ENCODE measurements at regions not wholly inside any gene's neighbourhood (a gene's known extent, or its start where the extent isn't known, plus 50 kb on each side); places are given as distances from the start of the nearest gene placed in this dataset.
"Not testable (repeated sequence)": the region's sequence is repeated elsewhere in the genome, so short reads cannot be mapped to it uniquely, and the experiment has no call there.

DNA sequence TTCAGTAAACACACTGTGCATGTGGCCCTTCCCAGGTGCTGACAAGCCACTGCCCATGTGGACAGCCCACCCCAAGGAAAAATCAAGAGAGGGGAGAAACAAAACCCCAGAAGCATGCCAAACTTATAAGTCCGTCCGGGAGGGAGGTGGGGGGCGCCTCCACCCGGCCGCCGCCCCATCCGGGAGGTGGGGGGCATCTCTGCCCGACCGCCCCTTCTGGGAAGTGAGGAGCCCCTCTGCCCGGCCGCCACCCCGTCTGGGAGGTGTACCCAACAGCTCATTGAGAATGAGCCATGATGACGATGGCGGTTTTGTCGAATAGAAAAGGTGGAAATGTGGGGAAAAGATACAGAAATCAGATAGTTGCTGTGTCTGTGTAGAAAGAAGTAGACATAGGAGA is 53.8 kb upstream of the C2CD4B start:
- DNase-seq (ENCODE audit: extremely low read depth, low read depth, low spot score) = no peak

DNA sequence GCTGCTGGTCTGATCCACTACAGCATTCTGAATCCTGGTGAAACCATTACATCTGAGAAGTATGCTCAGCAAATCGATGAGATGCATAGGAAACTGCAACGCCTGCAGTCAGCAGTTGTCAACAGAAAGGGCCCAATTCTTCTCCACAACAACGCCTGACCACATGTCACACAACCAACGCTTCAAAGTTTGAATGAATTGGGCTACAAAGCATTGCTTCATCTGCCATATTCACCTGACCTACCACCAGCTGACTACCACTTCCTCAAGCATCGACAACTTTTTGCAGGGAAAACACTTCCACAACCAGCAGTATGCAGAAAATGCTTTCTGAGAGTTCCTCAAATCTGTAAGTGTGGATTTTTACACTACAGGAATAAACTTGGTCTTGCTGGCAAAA is 54.7 kb upstream of the C2CD4B start:
- DNase-seq (ENCODE audit: extremely low read depth, low read depth, low spot score) = no peak

DNA sequence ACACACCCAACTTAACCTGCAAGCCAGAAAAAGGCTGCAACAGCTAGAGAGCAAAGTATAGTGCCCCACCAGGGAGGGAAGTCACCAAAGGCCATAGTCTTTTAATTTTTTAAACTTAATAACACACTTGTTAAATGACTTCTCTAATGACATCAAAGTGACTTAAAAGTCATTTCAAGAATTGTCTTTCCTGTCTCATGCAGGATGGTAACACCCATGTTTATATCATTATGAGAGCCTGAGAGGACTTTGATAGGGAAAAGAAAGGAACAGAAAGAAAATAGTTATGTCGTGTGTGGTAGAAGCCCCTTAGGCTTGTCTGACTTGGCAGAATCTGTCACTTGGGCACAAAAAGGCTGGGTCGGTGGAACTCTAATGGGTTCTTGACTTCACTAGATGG is 57.9 kb upstream of the C2CD4B start:
- DNase-seq (ENCODE audit: extremely low read depth, low read depth, low spot score) = no peak

GRCh38 chr15:62228604-62229003 is 63.5 kb upstream of the C2CD4B start:
- no peak for DNase-seq (ENCODE audit: extremely low read depth, low read depth, low spot score)

GRCh38 chr15:62231856-62232255 is 66.8 kb upstream of the C2CD4B start:
- DNase-seq (ENCODE audit: extremely low read depth, low read depth, low spot score) = no peak

GRCh38 chr15:62240121-62241096 is 75.3 kb upstream of the C2CD4B start:
- DNase-seq (ENCODE audit: extremely low read depth, low read depth, low spot score) = no peak

GRCh38 chr15:62241135-62241770 is 76.2 kb upstream of the C2CD4B start:
- no peak for DNase-seq (ENCODE audit: extremely low read depth, low read depth, low spot score)

DNA sequence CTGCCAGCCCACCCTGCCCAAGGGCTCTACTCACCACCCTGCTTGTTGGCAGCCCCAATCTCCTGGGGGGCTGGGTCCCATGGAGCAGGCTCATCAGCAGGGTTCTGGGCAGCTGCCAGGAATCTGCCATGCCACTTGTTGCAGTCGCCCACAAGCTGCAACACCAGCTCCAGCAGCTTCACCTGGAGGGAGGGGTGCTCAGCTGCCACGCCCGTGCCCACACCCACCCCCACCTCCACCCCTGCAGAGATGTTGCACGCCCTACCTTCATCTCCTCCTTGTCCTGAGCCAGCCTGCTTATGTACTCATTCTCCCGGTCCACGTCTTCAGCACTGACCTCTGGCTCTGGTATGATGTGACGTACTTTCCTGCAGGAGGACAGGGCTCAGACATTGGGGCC is 77.9 kb upstream of the C2CD4B start:
- no peak for DNase-seq (ENCODE audit: extremely low read depth, low read depth, low spot score)

DNA sequence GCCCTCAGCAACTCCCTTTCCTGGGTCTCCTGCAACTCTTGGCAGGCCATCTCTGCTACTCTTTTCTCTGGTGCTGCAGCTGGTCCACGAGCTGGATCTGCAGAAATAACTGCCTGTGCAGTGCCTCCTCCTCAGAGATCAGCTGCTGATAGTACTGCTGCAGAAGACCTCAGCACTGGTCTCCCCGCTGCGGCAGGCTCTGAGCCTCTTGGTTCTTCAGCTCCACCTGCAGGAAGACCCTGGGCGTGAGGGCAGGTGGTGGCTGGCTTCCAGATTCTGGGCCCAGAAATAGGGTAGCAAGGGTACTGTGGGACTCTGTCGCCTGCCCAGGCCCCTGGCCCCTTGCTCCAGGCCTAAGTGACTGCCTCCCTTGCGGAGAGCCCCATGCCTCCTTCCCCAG is 79.7 kb upstream of the C2CD4B start:
- no peak for DNase-seq (ENCODE audit: extremely low read depth, low read depth, low spot score)

GRCh38 chr15:62248277-62248984 is 83.3 kb upstream of the C2CD4B start:
- DNase-seq (ENCODE audit: extremely low read depth, low read depth, low spot score) = no peak

GRCh38 chr15:62249501-62249900 is 84.4 kb upstream of the C2CD4B start:
- DNase-seq (ENCODE audit: extremely low read depth, low read depth, low spot score) = no peak

DNA sequence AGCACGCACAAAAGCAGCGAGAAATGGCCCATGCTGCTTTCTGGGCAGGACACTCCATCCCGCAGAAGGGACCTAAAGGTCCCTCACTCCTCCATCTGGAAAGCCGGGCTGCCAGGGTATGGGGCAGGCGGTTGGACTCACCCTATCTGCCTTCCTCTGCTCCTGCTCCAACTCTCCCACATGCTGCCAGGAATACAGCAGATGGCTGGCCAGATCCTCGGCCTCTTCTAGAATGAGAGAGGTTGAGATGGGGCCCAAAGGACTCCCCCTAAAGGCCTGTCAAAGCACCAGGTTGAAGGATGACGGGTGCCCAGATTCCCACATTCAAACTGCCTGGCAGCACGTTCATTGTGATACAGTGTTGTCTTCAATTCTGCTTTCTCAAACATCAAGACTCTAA is 85.1 kb upstream of the C2CD4B start:
- DNase-seq (ENCODE audit: extremely low read depth, low read depth, low spot score) = no peak

GRCh38 chr15:62250978-62251377 is 85.9 kb upstream of the C2CD4B start:
- no peak for DNase-seq (ENCODE audit: extremely low read depth, low read depth, low spot score)

DNA sequence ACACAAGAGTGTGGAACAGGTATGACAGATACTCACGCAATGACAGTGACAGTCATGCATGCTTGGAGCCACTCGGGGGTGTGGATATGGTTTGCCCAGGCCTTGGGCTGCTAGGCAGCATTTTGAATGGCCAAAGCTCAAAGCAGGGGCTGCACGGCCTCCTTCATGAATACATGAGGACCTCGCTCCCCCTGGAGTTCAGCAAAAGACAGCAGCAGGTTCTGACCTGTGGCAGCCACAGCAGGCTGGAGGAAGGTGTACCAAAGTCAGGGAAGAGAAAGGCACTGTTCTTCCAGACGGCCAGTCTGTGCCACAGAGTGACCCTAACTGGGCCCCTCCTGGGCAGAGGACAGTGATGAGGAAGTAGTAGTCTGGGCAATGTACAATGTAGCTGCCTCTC is 88.2 kb upstream of the C2CD4B start:
- DNase-seq (ENCODE audit: extremely low read depth, low read depth, low spot score) = no peak

- DNase-seq (ENCODE audit: extremely low read depth, low read depth, low spot score) = peak; percentile 37
Observed at GRCh38 chr15:62254137-62254934, 89.3 kb upstream of the C2CD4B start.

- DNase-seq (ENCODE audit: extremely low read depth, low read depth, low spot score) = not testable (repeated sequence)
Observed at GRCh38 chr15:62256430-62256829, 91.3 kb upstream of the C2CD4B start.

DNA sequence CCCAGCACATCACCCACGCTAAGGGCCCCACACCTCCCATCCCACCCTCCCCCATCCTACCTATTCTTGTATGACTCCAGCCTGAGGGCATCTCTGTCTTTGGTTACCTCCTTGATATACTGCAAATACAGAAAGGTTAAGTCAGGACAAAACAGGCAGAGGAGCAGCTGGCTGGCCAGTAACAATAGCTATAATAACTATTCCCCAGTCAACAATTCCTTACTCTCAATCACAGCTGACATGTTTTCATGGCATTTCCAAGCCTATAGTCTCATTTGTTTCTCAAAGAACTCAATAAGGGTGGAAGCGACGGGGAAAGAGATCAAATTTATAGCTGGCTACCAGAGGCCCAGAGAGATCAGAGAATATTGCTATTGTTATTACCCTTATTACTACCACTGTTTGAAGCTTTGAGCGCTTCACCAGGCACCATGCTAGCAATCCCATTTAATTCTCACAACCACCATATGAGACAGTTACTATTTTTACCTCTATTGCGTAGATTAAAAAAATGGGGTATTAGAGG is 93.0 kb upstream of the C2CD4B start:
- DNase-seq (ENCODE audit: extremely low read depth, low read depth, low spot score) = no peak

DNA sequence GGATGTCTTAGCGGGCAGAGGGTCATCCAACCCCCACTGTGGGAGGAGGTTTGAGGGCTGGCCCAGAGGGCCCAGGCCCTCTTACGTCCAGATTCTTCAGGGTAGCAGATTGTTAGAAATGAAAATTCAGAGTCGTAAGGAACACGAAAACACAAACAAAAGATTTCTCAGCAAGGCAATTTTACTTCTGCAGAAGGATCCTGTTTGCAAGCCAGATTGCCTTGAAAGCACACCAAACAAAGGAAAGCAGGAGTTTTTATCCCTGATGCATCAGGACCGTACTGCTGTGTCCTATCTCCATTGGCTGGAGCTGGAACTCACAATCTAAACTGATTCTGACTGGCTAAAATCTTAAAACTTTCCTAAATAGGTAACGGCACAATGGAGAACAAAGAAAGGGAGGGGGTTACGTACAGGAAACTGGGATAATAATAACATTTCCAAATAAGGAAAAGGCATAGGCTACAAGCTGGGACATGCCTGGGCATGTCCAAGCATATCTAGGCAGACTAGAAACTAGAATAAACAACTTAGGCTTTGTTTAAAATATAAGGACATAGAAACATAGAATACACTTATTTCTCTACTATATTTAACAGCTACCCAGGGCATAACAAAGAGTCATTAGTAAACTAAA is 97.3 kb upstream of the C2CD4B start:
- no peak for DNase-seq (ENCODE audit: extremely low read depth, low read depth, low spot score)

- DNase-seq (ENCODE audit: extremely low read depth, low read depth, low spot score) = no peak
Observed at GRCh38 chr15:62264196-62264595, 99.1 kb upstream of the C2CD4B start.

DNA sequence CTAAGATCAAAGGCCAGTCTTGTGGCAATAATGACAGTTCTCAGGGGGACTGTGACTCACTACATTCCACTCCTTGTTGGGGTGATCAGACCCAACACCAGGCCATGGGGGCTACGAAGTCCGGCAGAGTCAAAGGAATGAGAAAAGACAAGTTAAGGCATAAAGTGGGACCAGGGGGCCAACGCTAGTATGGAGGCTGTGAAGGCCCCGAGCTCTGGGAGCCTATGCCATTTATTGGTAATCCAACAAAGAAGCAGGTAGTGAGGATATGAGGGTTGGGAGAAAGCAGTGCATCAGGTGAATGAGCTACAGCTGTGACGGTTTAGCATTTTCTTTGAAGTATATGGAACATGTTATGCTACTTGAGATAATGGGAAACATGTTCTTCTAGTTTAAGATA is 104.4 kb upstream of the C2CD4B start:
- DNase-seq (ENCODE audit: extremely low read depth, low read depth, low spot score) = no peak
